ENCODE measurements at regions not wholly inside any gene's neighbourhood (a gene's known extent, or its start where the extent isn't known, plus 50 kb on each side); places are given as distances from the start of the nearest gene placed in this dataset.

DNA sequence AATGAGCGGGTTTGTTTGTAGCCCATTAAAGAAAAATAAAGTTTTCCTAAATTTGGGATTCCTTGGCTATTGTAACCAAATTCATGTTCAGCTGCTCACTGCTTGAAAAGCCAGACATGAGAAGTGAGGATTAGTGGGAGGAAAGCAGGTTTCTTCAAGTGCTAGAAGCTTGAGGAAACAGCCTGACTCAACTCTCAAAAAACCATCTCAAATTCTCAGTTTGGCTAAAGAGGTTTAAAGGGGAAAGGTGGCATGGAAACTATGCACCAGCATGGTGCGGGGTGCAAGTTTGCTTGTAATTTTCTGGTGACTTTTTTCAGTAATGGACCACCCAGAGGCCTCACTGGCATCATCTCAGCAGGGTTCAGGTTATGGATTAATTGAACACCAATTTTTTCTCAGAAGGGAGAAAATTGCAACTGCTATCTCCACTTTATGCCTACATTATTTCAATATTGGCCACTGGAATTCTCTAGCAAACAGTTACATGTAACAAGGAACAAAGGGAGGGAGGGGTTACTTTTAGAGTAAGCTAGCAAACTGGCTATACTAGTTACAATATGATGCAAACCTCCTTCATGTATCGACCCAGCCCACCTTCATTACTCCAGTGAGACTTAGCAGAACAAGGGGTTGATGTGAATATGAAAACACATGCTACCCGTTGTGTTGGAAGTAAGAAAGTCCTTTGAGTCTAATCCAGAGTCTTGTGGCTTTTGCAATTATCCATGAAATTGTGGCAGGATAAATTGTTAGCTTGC lies 85.0 kb upstream of the IFNGR1 start:
- Histone ChIP-seq H4K20me1 (ENCODE audit: insufficient read depth, low read length, poor library complexity, severe bottlenecking) (no peaks in the 10 kb centered on the region), H3K36me3 (ENCODE audit: insufficient read depth, low read length) (no peaks in the 10 kb centered on the region), H3K9ac (ENCODE audit: low read depth, low read length, poor library complexity, severe bottlenecking) (no peak overlapping the region), H3K4me2 (ENCODE audit: low read depth, low read length, poor library complexity, severe bottlenecking) (no peak overlapping the region), H3K4me3 (ENCODE audit: low read length, poor library complexity, severe bottlenecking) (no peak overlapping the region), H3K79me2 (ENCODE audit: insufficient read depth, low read length) (no peaks in the 10 kb centered on the region), H3F3A (ENCODE audit: low read depth) (no peaks in the 10 kb centered on the region), H3K9me3 (ENCODE audit: insufficient read depth, low read depth, low read length) (no peaks in the 10 kb centered on the region), H3K9me2 (replicated peaks; ENCODE audit: low read depth, low read length) (no peaks in the 10 kb centered on the region), H2AFZ (ENCODE audit: low read length) (no peak overlapping the region), H3K27me3 (ENCODE audit: insufficient read depth, low read length, poor library complexity, severe bottlenecking) (peaks cover 5% of the 10 kb centered on the region), H3K4me1 (ENCODE audit: insufficient read depth, low read length, poor library complexity, severe bottlenecking) (no peaks in the 10 kb centered on the region)
- TF ChIP-seq CTCF (conservative IDR thresholded peaks at IDR 0.05; ENCODE audit: low read length) = no peak
- no peak for TF ChIP-seq EZH2phosphoT487 (IDR thresholded peaks at IDR 0.05; ENCODE audit: borderline replicate concordance)

DNA sequence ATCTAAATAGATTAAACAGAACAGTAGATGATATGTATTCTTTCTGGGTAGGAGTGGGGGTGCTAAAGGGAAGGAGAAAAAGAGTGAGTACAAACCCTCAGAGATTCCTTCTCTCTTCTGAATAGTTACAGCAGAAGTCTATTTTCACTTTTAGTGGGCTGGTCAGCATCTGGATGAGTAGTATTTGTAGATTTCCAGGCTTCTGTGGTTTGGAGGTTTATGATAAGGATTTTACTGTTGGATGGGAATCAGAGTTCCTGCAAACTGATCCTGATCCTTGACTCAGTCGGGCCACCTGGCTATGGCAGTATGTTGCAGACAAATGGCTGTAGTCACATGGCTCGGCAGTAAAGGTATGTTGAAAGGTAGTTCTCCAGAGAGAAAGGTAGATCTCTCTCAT lies 84.3 kb upstream of the IFNGR1 start:
- Histone ChIP-seq H3K4me1 (ENCODE audit: insufficient read depth, low read length, poor library complexity, severe bottlenecking) (no peaks in the 10 kb centered on the region), H3K9me2 (replicated peaks; ENCODE audit: low read depth, low read length) (no peaks in the 10 kb centered on the region), H3K9ac (ENCODE audit: low read depth, low read length, poor library complexity, severe bottlenecking) (no peak overlapping the region), H3K4me2 (ENCODE audit: low read depth, low read length, poor library complexity, severe bottlenecking) (no peak overlapping the region), H3K27me3 (ENCODE audit: insufficient read depth, low read length, poor library complexity, severe bottlenecking) (peaks cover 5% of the 10 kb centered on the region), H3K36me3 (ENCODE audit: insufficient read depth, low read length) (no peaks in the 10 kb centered on the region), H3K9me3 (ENCODE audit: insufficient read depth, low read depth, low read length) (no peaks in the 10 kb centered on the region), H3K79me2 (ENCODE audit: insufficient read depth, low read length) (no peaks in the 10 kb centered on the region), H3F3A (ENCODE audit: low read depth) (no peaks in the 10 kb centered on the region), H4K20me1 (ENCODE audit: insufficient read depth, low read length, poor library complexity, severe bottlenecking) (no peaks in the 10 kb centered on the region), H3K4me3 (ENCODE audit: low read length, poor library complexity, severe bottlenecking) (no peak overlapping the region), H2AFZ (ENCODE audit: low read length) (no peak overlapping the region)
- TF ChIP-seq EZH2phosphoT487 (IDR thresholded peaks at IDR 0.05; ENCODE audit: borderline replicate concordance) = no peak
- TF ChIP-seq CTCF (conservative IDR thresholded peaks at IDR 0.05; ENCODE audit: low read length) = no peak

DNA sequence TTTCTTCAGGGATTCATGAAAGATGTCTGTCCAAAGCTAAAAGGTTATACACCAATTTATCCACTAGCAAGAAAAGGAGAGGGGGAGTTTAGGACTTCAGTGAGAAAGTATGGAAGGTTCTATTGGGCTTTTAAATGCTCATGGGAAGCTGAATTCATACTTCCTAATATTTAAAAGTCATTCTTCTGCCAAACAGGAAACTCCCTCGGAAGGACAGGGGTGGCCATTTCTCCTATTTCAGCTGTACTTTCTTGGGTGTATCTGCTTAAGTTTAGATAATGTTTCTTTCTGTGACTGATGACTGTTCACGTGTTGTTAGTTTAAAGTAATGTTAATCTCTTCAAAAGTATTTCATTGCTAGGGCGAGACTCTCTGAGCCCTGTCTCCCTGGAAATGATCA lies 80.5 kb upstream of the IFNGR1 start:
- Histone ChIP-seq H3K9ac (ENCODE audit: low read depth, low read length, poor library complexity, severe bottlenecking) (no peak overlapping the region), H3K27me3 (ENCODE audit: insufficient read depth, low read length, poor library complexity, severe bottlenecking) (no peaks in the 10 kb centered on the region), H2AFZ (ENCODE audit: low read length) (no peak overlapping the region), H3K36me3 (ENCODE audit: insufficient read depth, low read length) (no peaks in the 10 kb centered on the region), H3K9me3 (ENCODE audit: insufficient read depth, low read depth, low read length) (no peaks in the 10 kb centered on the region), H3K79me2 (ENCODE audit: insufficient read depth, low read length) (no peaks in the 10 kb centered on the region), H4K20me1 (ENCODE audit: insufficient read depth, low read length, poor library complexity, severe bottlenecking) (no peaks in the 10 kb centered on the region), H3F3A (ENCODE audit: low read depth) (no peaks in the 10 kb centered on the region), H3K4me1 (ENCODE audit: insufficient read depth, low read length, poor library complexity, severe bottlenecking) (no peaks in the 10 kb centered on the region), H3K9me2 (replicated peaks; ENCODE audit: low read depth, low read length) (no peaks in the 10 kb centered on the region), H3K4me3 (ENCODE audit: low read length, poor library complexity, severe bottlenecking) (no peak overlapping the region), H3K4me2 (ENCODE audit: low read depth, low read length, poor library complexity, severe bottlenecking) (no peak overlapping the region)
- TF ChIP-seq CTCF (conservative IDR thresholded peaks at IDR 0.05; ENCODE audit: low read length) (no peak), EZH2phosphoT487 (IDR thresholded peaks at IDR 0.05; ENCODE audit: borderline replicate concordance) (no peak)
